ENCODE measurements at regions not wholly inside any gene's neighbourhood (a gene's known extent, or its start where the extent isn't known, plus 50 kb on each side); places are given as distances from the start of the nearest gene placed in this dataset.

DNA sequence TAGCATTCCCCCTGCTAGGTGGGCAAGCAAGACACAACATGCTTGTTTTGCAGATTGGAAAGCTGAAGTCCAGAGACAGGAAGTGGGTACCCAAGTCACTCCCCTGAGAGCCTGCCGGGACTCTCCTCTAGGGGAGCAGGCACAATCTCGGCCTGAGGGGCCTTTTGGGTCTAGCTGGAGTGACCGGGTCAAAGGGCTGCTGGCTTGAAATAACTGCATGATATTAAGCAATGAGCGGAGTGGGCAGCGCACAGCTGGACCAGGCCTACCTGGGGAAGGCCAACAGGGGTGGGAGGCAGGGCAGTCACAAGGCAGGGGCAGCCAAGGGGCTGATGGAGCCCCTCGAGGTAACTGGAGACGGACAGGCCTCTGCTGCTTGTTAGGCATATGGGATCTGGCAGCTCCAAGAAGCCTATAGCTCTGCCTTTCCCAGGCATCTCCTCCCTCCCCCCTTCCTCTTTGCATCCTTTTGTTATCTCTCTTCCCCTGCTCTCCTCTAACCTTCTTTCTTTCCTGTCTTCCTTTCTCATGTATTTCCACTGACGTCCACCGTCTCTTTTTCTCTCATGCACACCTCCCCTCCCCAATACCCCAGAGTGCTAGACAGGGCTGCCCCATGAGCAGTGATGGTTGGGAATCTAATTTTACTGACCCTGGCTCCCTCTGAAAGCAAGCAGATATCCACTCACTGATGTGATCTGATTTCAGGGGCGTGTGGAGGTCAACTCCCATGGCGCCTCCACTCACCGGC, 237.5 kb downstream of the LOXHD1 start:
- ATAC-seq (peak; percentile 70), DNase-seq (ENCODE audit: low spot score) (no peak)
- no peak overlapping the region for H3K4me3 Mint-ChIP-seq
- POLR2A ChIA-PET, result no interaction called here
- TF ChIP-seq, protein P1, sequence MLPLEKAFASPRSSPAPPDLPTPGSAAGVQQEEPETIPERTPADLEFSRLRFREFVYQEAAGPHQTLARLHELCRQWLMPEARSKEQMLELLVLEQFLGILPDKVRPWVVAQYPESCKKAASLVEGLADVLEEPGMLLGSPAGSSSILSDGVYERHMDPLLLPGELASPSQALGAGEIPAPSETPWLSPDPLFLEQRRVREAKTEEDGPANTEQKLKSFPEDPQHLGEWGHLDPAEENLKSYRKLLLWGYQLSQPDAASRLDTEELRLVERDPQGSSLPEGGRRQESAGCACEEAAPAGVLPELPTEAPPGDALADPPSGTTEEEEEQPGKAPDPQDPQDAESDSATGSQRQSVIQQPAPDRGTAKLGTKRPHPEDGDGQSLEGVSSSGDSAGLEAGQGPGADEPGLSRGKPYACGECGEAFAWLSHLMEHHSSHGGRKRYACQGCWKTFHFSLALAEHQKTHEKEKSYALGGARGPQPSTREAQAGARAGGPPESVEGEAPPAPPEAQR (CRISPR knock-in tag; IDR thresholded peaks at IDR 0.05), result no peak
- TF ChIP-seq, protein P2, sequence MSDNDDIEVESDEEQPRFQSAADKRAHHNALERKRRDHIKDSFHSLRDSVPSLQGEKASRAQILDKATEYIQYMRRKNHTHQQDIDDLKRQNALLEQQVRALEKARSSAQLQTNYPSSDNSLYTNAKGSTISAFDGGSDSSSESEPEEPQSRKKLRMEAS (CRISPR knock-in tag; IDR thresholded peaks at IDR 0.05), result 0 out of 2 replicates have a peak, but pooled peaks have one; percentile 26
- TF ChIP-seq ZNF121 (CRISPR knock-in tag; IDR thresholded peaks at IDR 0.05), result peak; percentile 48; the same call in 1 of the 2 replicates
- CTCF ChIA-PET, result interaction anchor here (0.8 to 2.0 kb wide), 16 partner anchors 9 to 246 kb away, joined by 3 to 10 read pairs (median 4); a partner anchor contains a TSS
- H3K36me3 Mint-ChIP-seq, result no peaks in the 10 kb centered on the region
- H3K27me3 Mint-ChIP-seq (ENCODE audit: low read depth), result no peaks in the 10 kb centered on the region
- H3K27ac Mint-ChIP-seq, result peak overlapping the region; percentile 60
- H3K9me3 Mint-ChIP-seq, result no peaks in the 10 kb centered on the region
- H3K4me1 Mint-ChIP-seq, result peaks cover 46% of the 10 kb centered on the region

DNA sequence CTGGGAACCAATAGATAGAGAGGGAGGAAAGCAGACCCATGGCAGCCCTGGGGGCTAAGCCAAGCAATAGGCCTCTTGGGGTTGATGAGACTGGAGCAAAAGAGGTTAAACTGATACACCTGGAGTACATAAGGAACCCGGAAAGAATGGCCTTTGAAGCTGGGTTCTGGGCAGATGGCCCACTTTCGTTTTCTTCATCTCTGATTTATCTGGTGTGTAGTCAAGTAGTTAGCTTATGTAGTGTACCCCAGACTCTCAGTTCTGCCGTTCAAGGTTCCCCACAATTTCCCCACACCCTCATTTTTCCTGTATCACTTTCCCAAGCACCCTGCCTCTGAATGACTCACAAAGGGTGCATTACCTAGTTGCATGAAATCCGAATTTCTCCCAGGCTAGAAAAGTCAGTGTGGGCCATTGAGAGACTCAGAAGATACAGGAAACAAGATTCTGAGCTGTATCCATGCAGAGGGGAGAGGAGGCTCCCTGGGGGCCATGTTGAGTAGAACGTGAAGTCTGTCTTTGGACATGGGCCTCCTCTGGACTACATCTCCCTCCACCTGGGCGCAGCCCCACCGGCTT, 235.0 kb downstream of the LOXHD1 start:
- no peak for DNase-seq (ENCODE audit: low spot score)
- ATAC-seq, result no peak
- H3K4me3 Mint-ChIP-seq, result no peak overlapping the region
- no peaks in the 10 kb centered on the region for H3K9me3 Mint-ChIP-seq
- no peak overlapping the region for H3K27ac Mint-ChIP-seq
- no peaks in the 10 kb centered on the region for H3K27me3 Mint-ChIP-seq (ENCODE audit: low read depth)
- no peaks in the 10 kb centered on the region for H3K36me3 Mint-ChIP-seq
- ChIA-PET POLR2A (no interaction called here), CTCF (interaction anchor here (1.1 kb wide), 1 partner anchor 236 kb away, joined by 5 read pairs; the partner anchor contains the start of gene LOXHD1)
- H3K4me1 Mint-ChIP-seq, result peaks cover 37% of the 10 kb centered on the region
- TF ChIP-seq TEAD4 (CRISPR knock-in tag; IDR thresholded peaks at IDR 0.05) (no peak), MXD4 (CRISPR knock-in tag; IDR thresholded peaks at IDR 0.05; ENCODE audit: borderline replicate concordance) (no peak), TP53 (CRISPR knock-in tag; IDR thresholded peaks at IDR 0.05) (no peak), PRRX2 (CRISPR knock-in tag; IDR thresholded peaks at IDR 0.05) (no peak), CREM (CRISPR knock-in tag; IDR thresholded peaks at IDR 0.05) (no peak), ETV6 (CRISPR knock-in tag; IDR thresholded peaks at IDR 0.05) (no peak), NR3C1 (CRISPR knock-in tag; conservative IDR thresholded peaks at IDR 0.05; ENCODE audit: low read depth) (no peak), FOXP1 (CRISPR knock-in tag; IDR thresholded peaks at IDR 0.05; ENCODE audit: borderline replicate concordance) (no peak), GRHL2 (CRISPR knock-in tag; IDR thresholded peaks at IDR 0.05; ENCODE audit: insufficient replicate concordance, severe bottlenecking) (no peak), SP1 (CRISPR knock-in tag; conservative IDR thresholded peaks at IDR 0.05) (no peak), ZNF138 (CRISPR knock-in tag; conservative IDR thresholded peaks at IDR 0.05) (no peak), SMAD4 (CRISPR knock-in tag; IDR thresholded peaks at IDR 0.05) (no peak)
- TF ChIP-seq, protein P3, sequence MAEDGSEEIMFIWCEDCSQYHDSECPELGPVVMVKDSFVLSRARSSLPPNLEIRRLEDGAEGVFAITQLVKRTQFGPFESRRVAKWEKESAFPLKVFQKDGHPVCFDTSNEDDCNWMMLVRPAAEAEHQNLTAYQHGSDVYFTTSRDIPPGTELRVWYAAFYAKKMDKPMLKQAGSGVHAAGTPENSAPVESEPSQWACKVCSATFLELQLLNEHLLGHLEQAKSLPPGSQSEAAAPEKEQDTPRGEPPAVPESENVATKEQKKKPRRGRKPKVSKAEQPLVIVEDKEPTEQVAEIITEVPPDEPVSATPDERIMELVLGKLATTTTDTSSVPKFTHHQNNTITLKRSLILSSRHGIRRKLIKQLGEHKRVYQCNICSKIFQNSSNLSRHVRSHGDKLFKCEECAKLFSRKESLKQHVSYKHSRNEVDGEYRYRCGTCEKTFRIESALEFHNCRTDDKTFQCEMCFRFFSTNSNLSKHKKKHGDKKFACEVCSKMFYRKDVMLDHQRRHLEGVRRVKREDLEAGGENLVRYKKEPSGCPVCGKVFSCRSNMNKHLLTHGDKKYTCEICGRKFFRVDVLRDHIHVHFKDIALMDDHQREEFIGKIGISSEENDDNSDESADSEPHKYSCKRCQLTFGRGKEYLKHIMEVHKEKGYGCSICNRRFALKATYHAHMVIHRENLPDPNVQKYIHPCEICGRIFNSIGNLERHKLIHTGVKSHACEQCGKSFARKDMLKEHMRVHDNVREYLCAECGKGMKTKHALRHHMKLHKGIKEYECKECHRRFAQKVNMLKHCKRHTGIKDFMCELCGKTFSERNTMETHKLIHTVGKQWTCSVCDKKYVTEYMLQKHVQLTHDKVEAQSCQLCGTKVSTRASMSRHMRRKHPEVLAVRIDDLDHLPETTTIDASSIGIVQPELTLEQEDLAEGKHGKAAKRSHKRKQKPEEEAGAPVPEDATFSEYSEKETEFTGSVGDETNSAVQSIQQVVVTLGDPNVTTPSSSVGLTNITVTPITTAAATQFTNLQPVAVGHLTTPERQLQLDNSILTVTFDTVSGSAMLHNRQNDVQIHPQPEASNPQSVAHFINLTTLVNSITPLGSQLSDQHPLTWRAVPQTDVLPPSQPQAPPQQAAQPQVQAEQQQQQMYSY (CRISPR knock-in tag; IDR thresholded peaks at IDR 0.05), result no peak
- TF ChIP-seq, protein P4, sequence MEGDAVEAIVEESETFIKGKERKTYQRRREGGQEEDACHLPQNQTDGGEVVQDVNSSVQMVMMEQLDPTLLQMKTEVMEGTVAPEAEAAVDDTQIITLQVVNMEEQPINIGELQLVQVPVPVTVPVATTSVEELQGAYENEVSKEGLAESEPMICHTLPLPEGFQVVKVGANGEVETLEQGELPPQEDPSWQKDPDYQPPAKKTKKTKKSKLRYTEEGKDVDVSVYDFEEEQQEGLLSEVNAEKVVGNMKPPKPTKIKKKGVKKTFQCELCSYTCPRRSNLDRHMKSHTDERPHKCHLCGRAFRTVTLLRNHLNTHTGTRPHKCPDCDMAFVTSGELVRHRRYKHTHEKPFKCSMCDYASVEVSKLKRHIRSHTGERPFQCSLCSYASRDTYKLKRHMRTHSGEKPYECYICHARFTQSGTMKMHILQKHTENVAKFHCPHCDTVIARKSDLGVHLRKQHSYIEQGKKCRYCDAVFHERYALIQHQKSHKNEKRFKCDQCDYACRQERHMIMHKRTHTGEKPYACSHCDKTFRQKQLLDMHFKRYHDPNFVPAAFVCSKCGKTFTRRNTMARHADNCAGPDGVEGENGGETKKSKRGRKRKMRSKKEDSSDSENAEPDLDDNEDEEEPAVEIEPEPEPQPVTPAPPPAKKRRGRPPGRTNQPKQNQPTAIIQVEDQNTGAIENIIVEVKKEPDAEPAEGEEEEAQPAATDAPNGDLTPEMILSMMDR (IDR thresholded peaks at IDR 0.05), result no peak
- TF ChIP-seq, protein P5, sequence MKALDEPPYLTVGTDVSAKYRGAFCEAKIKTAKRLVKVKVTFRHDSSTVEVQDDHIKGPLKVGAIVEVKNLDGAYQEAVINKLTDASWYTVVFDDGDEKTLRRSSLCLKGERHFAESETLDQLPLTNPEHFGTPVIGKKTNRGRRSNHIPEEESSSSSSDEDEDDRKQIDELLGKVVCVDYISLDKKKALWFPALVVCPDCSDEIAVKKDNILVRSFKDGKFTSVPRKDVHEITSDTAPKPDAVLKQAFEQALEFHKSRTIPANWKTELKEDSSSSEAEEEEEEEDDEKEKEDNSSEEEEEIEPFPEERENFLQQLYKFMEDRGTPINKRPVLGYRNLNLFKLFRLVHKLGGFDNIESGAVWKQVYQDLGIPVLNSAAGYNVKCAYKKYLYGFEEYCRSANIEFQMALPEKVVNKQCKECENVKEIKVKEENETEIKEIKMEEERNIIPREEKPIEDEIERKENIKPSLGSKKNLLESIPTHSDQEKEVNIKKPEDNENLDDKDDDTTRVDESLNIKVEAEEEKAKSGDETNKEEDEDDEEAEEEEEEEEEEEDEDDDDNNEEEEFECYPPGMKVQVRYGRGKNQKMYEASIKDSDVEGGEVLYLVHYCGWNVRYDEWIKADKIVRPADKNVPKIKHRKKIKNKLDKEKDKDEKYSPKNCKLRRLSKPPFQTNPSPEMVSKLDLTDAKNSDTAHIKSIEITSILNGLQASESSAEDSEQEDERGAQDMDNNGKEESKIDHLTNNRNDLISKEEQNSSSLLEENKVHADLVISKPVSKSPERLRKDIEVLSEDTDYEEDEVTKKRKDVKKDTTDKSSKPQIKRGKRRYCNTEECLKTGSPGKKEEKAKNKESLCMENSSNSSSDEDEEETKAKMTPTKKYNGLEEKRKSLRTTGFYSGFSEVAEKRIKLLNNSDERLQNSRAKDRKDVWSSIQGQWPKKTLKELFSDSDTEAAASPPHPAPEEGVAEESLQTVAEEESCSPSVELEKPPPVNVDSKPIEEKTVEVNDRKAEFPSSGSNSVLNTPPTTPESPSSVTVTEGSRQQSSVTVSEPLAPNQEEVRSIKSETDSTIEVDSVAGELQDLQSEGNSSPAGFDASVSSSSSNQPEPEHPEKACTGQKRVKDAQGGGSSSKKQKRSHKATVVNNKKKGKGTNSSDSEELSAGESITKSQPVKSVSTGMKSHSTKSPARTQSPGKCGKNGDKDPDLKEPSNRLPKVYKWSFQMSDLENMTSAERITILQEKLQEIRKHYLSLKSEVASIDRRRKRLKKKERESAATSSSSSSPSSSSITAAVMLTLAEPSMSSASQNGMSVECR (CRISPR knock-in tag; IDR thresholded peaks at IDR 0.05; ENCODE audit: borderline replicate concordance), result no peak
- TF ChIP-seq, protein P6, sequence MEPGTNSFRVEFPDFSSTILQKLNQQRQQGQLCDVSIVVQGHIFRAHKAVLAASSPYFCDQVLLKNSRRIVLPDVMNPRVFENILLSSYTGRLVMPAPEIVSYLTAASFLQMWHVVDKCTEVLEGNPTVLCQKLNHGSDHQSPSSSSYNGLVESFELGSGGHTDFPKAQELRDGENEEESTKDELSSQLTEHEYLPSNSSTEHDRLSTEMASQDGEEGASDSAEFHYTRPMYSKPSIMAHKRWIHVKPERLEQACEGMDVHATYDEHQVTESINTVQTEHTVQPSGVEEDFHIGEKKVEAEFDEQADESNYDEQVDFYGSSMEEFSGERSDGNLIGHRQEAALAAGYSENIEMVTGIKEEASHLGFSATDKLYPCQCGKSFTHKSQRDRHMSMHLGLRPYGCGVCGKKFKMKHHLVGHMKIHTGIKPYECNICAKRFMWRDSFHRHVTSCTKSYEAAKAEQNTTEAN (CRISPR knock-in tag; IDR thresholded peaks at IDR 0.05), result no peak
- TF ChIP-seq, protein P2 (CRISPR knock-in tag; IDR thresholded peaks at IDR 0.05), result no peak
